HG03066 (cell line): ENCODE measurements at regions not wholly inside any gene's neighbourhood (a gene's known extent, or its start where the extent isn't known, plus 50 kb on each side); places are given as distances from the start of the nearest gene placed in this dataset.

Experiments used
- ATAC-seq: cut with Tn5 transposase; IDR thresholded peaks from one replicate; pipeline ENCODE4 v1.9.1; 2021; ENCODE audit warnings: low read depth; ENCODE audit not compliant: unreplicated experiment

- no peak for ATAC-seq
Observed at GRCh38 chrX:15191830-15192229, 78.1 kb downstream of the ASB9 start.

- no peak for ATAC-seq
Observed at GRCh38 chrX:15188039-15188438, 81.8 kb downstream of the ASB9 start.

GRCh38 chrX:15177316-15177715, 92.6 kb downstream of the ASB9 start:
- ATAC-seq, result no peak

GRCh38 chrX:15173411-15173810, 96.5 kb downstream of the ASB9 start:
- ATAC-seq, result no peak

GRCh38 chrX:15170927-15171326, 99.0 kb downstream of the ASB9 start:
- no peak for ATAC-seq

- no peak for ATAC-seq
Observed at GRCh38 chrX:15167826-15168225, 102.1 kb downstream of the ASB9 start.

- no peak for ATAC-seq
Observed at GRCh38 chrX:15165832-15166231, 104.1 kb downstream of the ASB9 start.

- no peak for ATAC-seq
Observed at GRCh38 chrX:15163131-15163530, 106.8 kb downstream of the ASB9 start.

GRCh38 chrX:15160558-15161095, 109.3 kb downstream of the ASB9 start:
- ATAC-seq, result no peak

GRCh38 chrX:15158736-15159406, 111.0 kb downstream of the ASB9 start:
- ATAC-seq, result peak; percentile 69

GRCh38 chrX:15158350-15158735, 111.5 kb downstream of the ASB9 start:
- peak; percentile 16 for ATAC-seq

GRCh38 chrX:15157624-15158023, 112.3 kb downstream of the ASB9 start:
- no peak for ATAC-seq

GRCh38 chrX:15151267-15152186, 118.4 kb downstream of the ASB9 start:
- ATAC-seq, result peak; percentile 81

GRCh38 chrX:15150586-15150985, 119.3 kb downstream of the ASB9 start:
- ATAC-seq, result no peak

- no peak for ATAC-seq
Observed at GRCh38 chrX:15146515-15146914, 123.4 kb downstream of the ASB9 start.

- no peak for ATAC-seq
Observed at GRCh38 chrX:15143825-15144121, 126.1 kb downstream of the ASB9 start.

- peak; percentile 84 for ATAC-seq
Observed at GRCh38 chrX:15143050-15143824, 126.6 kb downstream of the ASB9 start.

GRCh38 chrX:15142084-15142715, 127.7 kb downstream of the ASB9 start:
- no peak for ATAC-seq

GRCh38 chrX:15136795-15137194, 133.1 kb downstream of the ASB9 start:
- ATAC-seq, result no peak

GRCh38 chrX:15129412-15129811, 140.5 kb downstream of the ASB9 start:
- no peak for ATAC-seq

GRCh38 chrX:15128861-15129260, 141.0 kb downstream of the ASB9 start:
- no peak for ATAC-seq
